ENCODE measurements at regions not wholly inside any gene's neighbourhood (a gene's known extent, or its start where the extent isn't known, plus 50 kb on each side); places are given as distances from the start of the nearest gene placed in this dataset.

GRCh38 chr11:32204751-32205150, 113.9 kb downstream of the RCN1 start:
- CTCF ChIA-PET, result no interaction called here
- TF ChIP-seq ZFP36 (IDR thresholded peaks at IDR 0.05; ENCODE audit: borderline replicate concordance, partially characterized antibody) (no peak), ZNF302 (CRISPR knock-in tag; IDR thresholded peaks at IDR 0.05) (no peak), ATOH8 (CRISPR knock-in tag; IDR thresholded peaks at IDR 0.05; ENCODE audit: low read depth) (no peak), HEYL (CRISPR knock-in tag; IDR thresholded peaks at IDR 0.05) (no peak), HES2 (IDR thresholded peaks at IDR 0.05) (no peak), HOXB5 (CRISPR knock-in tag; IDR thresholded peaks at IDR 0.05) (no peak), PHF8 (IDR thresholded peaks at IDR 0.05; ENCODE audit: borderline replicate concordance, low read depth) (no peak)
- H3K4me3 ChIP-seq, result no peak overlapping the region
- no peak for FAIRE-seq
- H3K9me3 ChIP-seq, result no peaks in the 10 kb centered on the region
- WGBS (ENCODE audit: missing lambda C conversion rate), result 42% methylated on average over 4 of the region's 5 CpGs
- no peak for DNase-seq (ENCODE audit: low read depth in 1 of 2, low spot score in 1 of 2)
- no peaks in the 10 kb centered on the region for H3K4me1 ChIP-seq
- POLR2A ChIA-PET, result no interaction called here
- H3K27ac ChIP-seq, result no peak overlapping the region
- ATAC-seq, result no peak
- H3K4me2 ChIP-seq, result no peak overlapping the region

GRCh38 chr11:32210556-32210955, 119.7 kb downstream of the RCN1 start:
- ATAC-seq (peak; percentile 66 to 78), FAIRE-seq (no peak), DNase-seq (ENCODE audit: low read depth in 1 of 2, low spot score in 1 of 2) (peak in 1 of 2 experiments; percentile 39)
- CTCF ChIA-PET, result interaction anchor here (0.9 kb wide), 1 partner anchor 20 kb away, joined by 3 read pairs; no protein-coding TSS in a partner anchor
- H3K4me3 ChIP-seq, result no peak overlapping the region
- TF ChIP-seq FOXS1 (CRISPR knock-in tag; IDR thresholded peaks at IDR 0.05), result no peak
- no peak overlapping the region for H3K4me2 ChIP-seq
- H3K4me1 ChIP-seq, result peaks cover 9% of the 10 kb centered on the region; the same call in 1 of the 3 replicates
- POLR2A ChIA-PET, result interaction anchor here (0.6 kb wide), 1 partner anchor 939 kb away, joined by 6 read pairs; no protein-coding TSS in a partner anchor
- H3K27ac ChIP-seq, result no peak overlapping the region; a peak in 1 of 6 replicates
- H3K9me3 ChIP-seq, result no peaks in the 10 kb centered on the region
- 18% methylated on average over 4 of the region's 6 CpGs for WGBS (ENCODE audit: missing lambda C conversion rate)

GRCh38 chr11:32213223-32213622, 122.3 kb downstream of the RCN1 start:
- DNase-seq (ENCODE audit: low read depth in 1 of 2, low spot score in 1 of 2) (peak in 1 of 2 experiments; percentile 41), FAIRE-seq (no peak), ATAC-seq (peak; percentile 63 to 76; a peak in 5 of 6 replicates)
- TF ChIP-seq RAD21 (conservative IDR thresholded peaks at IDR 0.05 in 1 of 2, IDR thresholded peaks at IDR 0.05 in 1 of 2) (no peak), CBX8 (IDR thresholded peaks at IDR 0.05) (no peak), FOSB (CRISPR knock-in tag; IDR thresholded peaks at IDR 0.05) (no peak), ZSCAN20 (CRISPR knock-in tag; IDR thresholded peaks at IDR 0.05) (no peak), CHD4 (IDR thresholded peaks at IDR 0.05; ENCODE audit: borderline replicate concordance) (no peak), POLR2AphosphoS2 (conservative IDR thresholded peaks at IDR 0.05; ENCODE audit: low read length) (no peak), MAX (IDR thresholded peaks at IDR 0.05) (no peak), MYC (IDR thresholded peaks at IDR 0.05; ENCODE audit: borderline replicate concordance, low read length) (no peak), HEYL (CRISPR knock-in tag; IDR thresholded peaks at IDR 0.05) (no peak), NR3C1 (IDR thresholded peaks at IDR 0.05) (no peak), MAZ (IDR thresholded peaks at IDR 0.05; ENCODE audit: borderline replicate concordance, low read depth, low read length) (no peak), CBX2 (IDR thresholded peaks at IDR 0.05; ENCODE audit: borderline replicate concordance, low read depth) (no peak), TP53 (CRISPR knock-in tag; IDR thresholded peaks at IDR 0.05) (no peak), FOSL2 (IDR thresholded peaks at IDR 0.05) (no peak), FOSL2 (CRISPR knock-in tag; IDR thresholded peaks at IDR 0.05) (no peak), ZC3H11A (IDR thresholded peaks at IDR 0.05) (no peak), ZNF302 (CRISPR knock-in tag; IDR thresholded peaks at IDR 0.05) (no peak), HMGXB4 (CRISPR knock-in tag; IDR thresholded peaks at IDR 0.05; ENCODE audit: borderline replicate concordance) (no peak), BCL3 (IDR thresholded peaks at IDR 0.05) (no peak)
- Histone ChIP-seq H3K27ac (peak overlapping the region in 1 of 2 experiments; percentile 27; a peak in 1 of 6 replicates), H3K4me2 (peak overlapping the region; percentile 24; the same call in 1 of the 3 replicates), H3K4me3 (no peak overlapping the region), H3K4me1 (peaks cover 9% of the 10 kb centered on the region; the same call in 1 of the 3 replicates), H3K9me3 (no peaks in the 10 kb centered on the region)
- 4% methylated on average over 5 of the region's 5 CpGs for WGBS (ENCODE audit: missing lambda C conversion rate)
- ChIA-PET POLR2A (no interaction called here), CTCF (interaction anchor here (1.2 to 2.0 kb wide), 6 partner anchors 11 to 162 kb away, joined by 3 to 8 read pairs (median 4); no protein-coding TSS in a partner anchor)

Data from A549 (cell line).